Ovary (tissue), 7 donors: ENCODE measurements at regions not wholly inside any gene's neighbourhood (a gene's known extent, or its start where the extent isn't known, plus 50 kb on each side); places are given as distances from the start of the nearest gene placed in this dataset.

Experiments
- DNase-seq, 5 donors: peaks; one replicate each; pipeline ENCODE4 v3.0.0-alpha.2; 2019 to 2020
- H3K27ac ChIP-seq, 2 donors: fragments of 200-600 bp; one replicate each; pipeline versions ENCODE4 v1.5.1 to v1.8.0; 2019 to 2022
- H3K27me3 ChIP-seq: fragments of 200-600 bp; one replicate; pipeline ENCODE4 v1.8.0; 2022
- H3K36me3 ChIP-seq: fragments of 200-600 bp; sonication (generic); one replicate; pipeline ENCODE4 v1.5.1; 2019
- H3K4me1 ChIP-seq: one replicate; pipeline ENCODE4 v1.8.1; 2013; ENCODE audit warnings: mild to moderate bottlenecking, moderate library complexity; ENCODE audit not compliant: insufficient read depth
- H3K4me3 ChIP-seq: fragments of 200-600 bp; sonication (generic); one replicate; pipeline ENCODE4 v1.5.1; 2017
- H3K9me3 ChIP-seq, 2 donors: fragments of 200-600 bp in 1 of 2; sonication (generic) in 1 of 2; one replicate each; pipeline versions ENCODE4 v1.5.1 to v1.8.1; 2013 to 2019; ENCODE audit warnings: mild to moderate bottlenecking in 1 of 2, moderate library complexity in 1 of 2
- EP300 ChIP-seq: sonication (generic); formaldehyde crosslinking; IDR thresholded peaks from one replicate; pipeline ENCODE4 v1.6.1; 2017; ENCODE audit warnings: antibody characterized with exemption
- POLR2A ChIP-seq: fragments of 450-650 bp; IDR thresholded peaks from one replicate; pipeline ENCODE4 v1.6.1; 2017; ENCODE audit warnings: antibody characterized with exemption, mild to moderate bottlenecking, moderate library complexity
- WGBS, 3 donors: extraction: QIAGEN DNeasy Blood & Tissue Kit in 1 of 3; methylation state at CpG; one replicate each; pipeline versions ENCODE4 v1.1.5 to v1.1.7; 2013 to 2017; 5-methylcytosine and 5-hydroxymethylcytosine counted together
- intact Hi-C, 4 donors: fragments of 100-400 bp; cut with DNase I; formaldehyde crosslinking; loops; one replicate each; pipeline versions ENCODE4 v1.11.0 to v1.15.1; 2022 to 2023
- TF ChIP-seq, protein P1 (sequence below), 3 donors: fragments of 450-650 bp in 2 of 3; fragments of 200-600 bp in 1 of 3; IDR thresholded peaks; one replicate each; pipeline versions ENCODE4 v1.5.1 to v1.8.0; 2016 to 2022; ENCODE audit warnings: antibody characterized with exemption in 3 of 3, mild to moderate bottlenecking in 1 of 3
- donor health status: DM: no; HTN: no; CAD: no; lungs with moderate emphysema.
- donor health status: DM: no; HTN: no; CAD: no.
- donor health status: Bipolar disorder and iron deficiency.
- donor health status: DM: no; HTN: no; CAD: no.
- donor health status: DM: yes; HTN: yes; CAD: no.

GRCh38 chr1:102640312-102640711, 468.0 kb downstream of the COL11A1 start:
- intact Hi-C loops, result no loop called here
- WGBS, 3 donors, result 83 to 98% (median 90%) methylated on average over 1 of the region's 1 CpG
- H3K9me3 ChIP-seq, result no peaks in the 10 kb centered on the region
- no peak overlapping the region for H3K4me3 ChIP-seq
- no peak for TF ChIP-seq POLR2A
- no peaks in the 10 kb centered on the region for H3K4me1 ChIP-seq
- H3K36me3 ChIP-seq, result no peaks in the 10 kb centered on the region
- no peaks in the 10 kb centered on the region for H3K27me3 ChIP-seq
- no peak for DNase-seq
- no peak overlapping the region for H3K27ac ChIP-seq

- intact Hi-C loops, result no loop called here
- Histone ChIP-seq H3K4me1 (no peaks in the 10 kb centered on the region), H3K9me3 (no peaks in the 10 kb centered on the region), H3K4me3 (no peak overlapping the region), H3K36me3 (no peaks in the 10 kb centered on the region), H3K27ac (no peak overlapping the region), H3K27me3 (no peaks in the 10 kb centered on the region)
- no peak for TF ChIP-seq POLR2A
- TF ChIP-seq, protein P1, sequence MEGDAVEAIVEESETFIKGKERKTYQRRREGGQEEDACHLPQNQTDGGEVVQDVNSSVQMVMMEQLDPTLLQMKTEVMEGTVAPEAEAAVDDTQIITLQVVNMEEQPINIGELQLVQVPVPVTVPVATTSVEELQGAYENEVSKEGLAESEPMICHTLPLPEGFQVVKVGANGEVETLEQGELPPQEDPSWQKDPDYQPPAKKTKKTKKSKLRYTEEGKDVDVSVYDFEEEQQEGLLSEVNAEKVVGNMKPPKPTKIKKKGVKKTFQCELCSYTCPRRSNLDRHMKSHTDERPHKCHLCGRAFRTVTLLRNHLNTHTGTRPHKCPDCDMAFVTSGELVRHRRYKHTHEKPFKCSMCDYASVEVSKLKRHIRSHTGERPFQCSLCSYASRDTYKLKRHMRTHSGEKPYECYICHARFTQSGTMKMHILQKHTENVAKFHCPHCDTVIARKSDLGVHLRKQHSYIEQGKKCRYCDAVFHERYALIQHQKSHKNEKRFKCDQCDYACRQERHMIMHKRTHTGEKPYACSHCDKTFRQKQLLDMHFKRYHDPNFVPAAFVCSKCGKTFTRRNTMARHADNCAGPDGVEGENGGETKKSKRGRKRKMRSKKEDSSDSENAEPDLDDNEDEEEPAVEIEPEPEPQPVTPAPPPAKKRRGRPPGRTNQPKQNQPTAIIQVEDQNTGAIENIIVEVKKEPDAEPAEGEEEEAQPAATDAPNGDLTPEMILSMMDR (IDR thresholded peaks at IDR 0.05), result no peak
- no peak for TF ChIP-seq EP300
- no peak for DNase-seq
- 81 to 86% (median 81%) methylated on average over 3 of the region's 3 CpGs for WGBS, 3 donors
Measured at GRCh38 chr1:102631691-102632090, 476.6 kb downstream of the COL11A1 start.

- no peaks in the 10 kb centered on the region for H3K27me3 ChIP-seq
- intact Hi-C loops, result no loop called here
- 87 to 97% (median 95%) methylated on average over 1 of the region's 1 CpG for WGBS, 3 donors
- H3K36me3 ChIP-seq, result no peaks in the 10 kb centered on the region
- no peaks in the 10 kb centered on the region for H3K4me1 ChIP-seq
- TF ChIP-seq POLR2A, result no peak
- TF ChIP-seq EP300, result no peak
- TF ChIP-seq, protein P1 (IDR thresholded peaks at IDR 0.05), result no peak
- no peak overlapping the region for H3K27ac ChIP-seq
- DNase-seq, result no peak
- H3K4me3 ChIP-seq, result no peak overlapping the region
- no peaks in the 10 kb centered on the region for H3K9me3 ChIP-seq
Measured at GRCh38 chr1:102630041-102630440, 478.3 kb downstream of the COL11A1 start.

GRCh38 chr1:102628109-102628613, 480.2 kb downstream of the COL11A1 start:
- no peaks in the 10 kb centered on the region for H3K9me3 ChIP-seq
- H3K27me3 ChIP-seq, result no peaks in the 10 kb centered on the region
- WGBS, 3 donors, result 25 to 55% (median 25%) methylated on average over 5 of the region's 5 CpGs
- no peaks in the 10 kb centered on the region for H3K36me3 ChIP-seq
- intact Hi-C loops, result no loop called here
- no peaks in the 10 kb centered on the region for H3K4me1 ChIP-seq
- TF ChIP-seq, protein P1 (IDR thresholded peaks at IDR 0.05), result no peak
- no peak for TF ChIP-seq EP300
- no peak for TF ChIP-seq POLR2A
- no peak overlapping the region for H3K27ac ChIP-seq
- no peak overlapping the region for H3K4me3 ChIP-seq
- DNase-seq, result no peak

- DNase-seq, result no peak
- Histone ChIP-seq H3K36me3 (no peaks in the 10 kb centered on the region), H3K27ac (no peak overlapping the region), H3K27me3 (no peaks in the 10 kb centered on the region), H3K4me3 (no peak overlapping the region), H3K9me3 (no peaks in the 10 kb centered on the region), H3K4me1 (no peaks in the 10 kb centered on the region)
- intact Hi-C loops, result no loop called here
- 83 to 92% (median 85%) methylated on average over 2 of the region's 2 CpGs for WGBS, 3 donors
- TF ChIP-seq, protein P1 (IDR thresholded peaks at IDR 0.05), result no peak
- TF ChIP-seq EP300, result no peak
Measured at GRCh38 chr1:102627145-102627544, 481.2 kb downstream of the COL11A1 start.
